ENCODE measurements at regions not wholly inside any gene's neighbourhood (a gene's known extent, or its start where the extent isn't known, plus 50 kb on each side); places are given as distances from the start of the nearest gene placed in this dataset.

GRCh38 chr5:68387074-68387796 is 171.7 kb downstream of the PIK3R1 start:
- TF ChIP-seq ATF7 (IDR thresholded peaks at IDR 0.05) (no peak), SIN3A (IDR thresholded peaks at IDR 0.05; ENCODE audit: borderline replicate concordance in 2 of 2, control insufficient read depth in 1 of 2, low read depth in 2 of 2, low read length in 2 of 2) (no peak)

Data from K562 (cell line).